Body of pancreas (tissue), 4 donors: ENCODE measurements at regions not wholly inside any gene's neighbourhood (a gene's known extent, or its start where the extent isn't known, plus 50 kb on each side); places are given as distances from the start of the nearest gene placed in this dataset.

Experiments
- ATAC-seq: fragments of 150-250 bp; one replicate; pipeline ENCODE4 v1.9.1; 2016
- DNase-seq, 4 donors: peaks; one replicate each; pipeline ENCODE4 v3.0.0-alpha.2; 2019
- H3K27ac ChIP-seq, 4 donors: fragments of 200-600 bp; sonication (generic); 1 replicate in 3 of 4; 2 replicates in 1 of 4; pipeline versions ENCODE4 v1.5.1 to v1.6.1; 2016 to 2019; ENCODE audit warnings: mild to moderate bottlenecking in 1 of 4, mixed read lengths in 1 of 4, moderate library complexity in 1 of 4
- H3K27me3 ChIP-seq, 2 donors: fragments of 200-600 bp; sonication (generic); one replicate each; pipeline ENCODE4 v1.6.0; 2016; ENCODE audit warnings: mild to moderate bottlenecking in 1 of 2
- H3K36me3 ChIP-seq, 2 donors: fragments of 200-600 bp; sonication (generic); replicated peaks in 1 of 2; 2 replicates each; pipeline ENCODE4 v1.5.1; 2016; ENCODE audit warnings: low read depth in 2 of 2; ENCODE audit not compliant: insufficient read depth in 1 of 2
- H3K4me1 ChIP-seq: fragments of 200-600 bp; sonication (generic); one replicate; pipeline ENCODE4 v1.6.0; 2016
- H3K4me3 ChIP-seq, 2 donors: fragments of 200-600 bp; sonication (generic); 1 replicate in 1 of 2; 2 replicates in 1 of 2; pipeline ENCODE4 v1.5.1; 2016 to 2019
- H3K9me3 ChIP-seq, 3 donors: fragments of 200-600 bp; sonication (generic); 1 replicate in 2 of 3; 2 replicates in 1 of 3; pipeline ENCODE4 v1.5.1; 2016
- POLR2A ChIP-seq, 3 donors: fragments of 450-650 bp; IDR thresholded peaks; one replicate each; pipeline ENCODE4 v1.6.1; 2016; ENCODE audit warnings: antibody characterized with exemption in 3 of 3, mild to moderate bottlenecking in 2 of 3
- WGBS, 2 donors: methylation state at CpG; one replicate each; pipeline ENCODE4 v1.1.5; 2017; 5-methylcytosine and 5-hydroxymethylcytosine counted together
- intact Hi-C: fragments of 100-400 bp; cut with DNase I; formaldehyde crosslinking; loops from one replicate; pipeline ENCODE4 v1.15.1; 2023
- TF ChIP-seq, protein P1 (sequence below), 7 experiments: fragments of 450-650 bp in 4 of 7; fragments of 200-600 bp in 3 of 7; sonication (generic) in 3 of 7; IDR thresholded peaks; one replicate each; pipeline ENCODE4 v1.5.1; 2016 to 2019; ENCODE audit warnings: antibody characterized with exemption in 7 of 7

DNA sequence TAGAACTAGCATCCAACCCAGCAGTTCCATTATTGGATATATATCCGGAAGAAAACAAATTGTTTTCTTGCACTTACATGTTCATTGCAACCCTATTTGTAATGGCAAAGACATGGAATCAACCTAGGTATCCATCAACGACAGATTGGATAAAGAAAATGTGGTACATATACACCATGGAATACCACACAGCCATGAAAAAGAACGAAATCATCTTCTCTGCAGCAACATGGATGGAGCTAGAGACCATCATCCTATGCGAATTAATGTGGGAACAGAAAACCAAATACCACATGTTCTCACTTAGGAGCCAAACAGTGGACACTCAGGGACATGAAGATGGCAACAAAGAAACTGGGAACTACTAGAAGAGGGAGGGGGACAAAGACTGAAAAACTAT, 352.7 kb downstream of the CDH2 start:
- H3K9me3 ChIP-seq, result no peaks in the 10 kb centered on the region
- 55% methylated on average over 4 of the region's 4 CpGs for WGBS, 2 donors
- H3K4me1 ChIP-seq, result no peaks in the 10 kb centered on the region
- DNase-seq, result no peak
- no peak overlapping the region for H3K27ac ChIP-seq
- H3K4me3 ChIP-seq, result no peak overlapping the region
- no peak for TF ChIP-seq POLR2A (IDR thresholded peaks at IDR 0.05)
- TF ChIP-seq, protein P1, sequence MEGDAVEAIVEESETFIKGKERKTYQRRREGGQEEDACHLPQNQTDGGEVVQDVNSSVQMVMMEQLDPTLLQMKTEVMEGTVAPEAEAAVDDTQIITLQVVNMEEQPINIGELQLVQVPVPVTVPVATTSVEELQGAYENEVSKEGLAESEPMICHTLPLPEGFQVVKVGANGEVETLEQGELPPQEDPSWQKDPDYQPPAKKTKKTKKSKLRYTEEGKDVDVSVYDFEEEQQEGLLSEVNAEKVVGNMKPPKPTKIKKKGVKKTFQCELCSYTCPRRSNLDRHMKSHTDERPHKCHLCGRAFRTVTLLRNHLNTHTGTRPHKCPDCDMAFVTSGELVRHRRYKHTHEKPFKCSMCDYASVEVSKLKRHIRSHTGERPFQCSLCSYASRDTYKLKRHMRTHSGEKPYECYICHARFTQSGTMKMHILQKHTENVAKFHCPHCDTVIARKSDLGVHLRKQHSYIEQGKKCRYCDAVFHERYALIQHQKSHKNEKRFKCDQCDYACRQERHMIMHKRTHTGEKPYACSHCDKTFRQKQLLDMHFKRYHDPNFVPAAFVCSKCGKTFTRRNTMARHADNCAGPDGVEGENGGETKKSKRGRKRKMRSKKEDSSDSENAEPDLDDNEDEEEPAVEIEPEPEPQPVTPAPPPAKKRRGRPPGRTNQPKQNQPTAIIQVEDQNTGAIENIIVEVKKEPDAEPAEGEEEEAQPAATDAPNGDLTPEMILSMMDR (IDR thresholded peaks at IDR 0.05), result no peak
- no peaks in the 10 kb centered on the region for H3K36me3 ChIP-seq
- intact Hi-C loops, result no loop called here
- no peak for ATAC-seq
- no peaks in the 10 kb centered on the region for H3K27me3 ChIP-seq

- Histone ChIP-seq H3K27me3 (no peaks in the 10 kb centered on the region), H3K9me3 (no peaks in the 10 kb centered on the region), H3K4me3 (no peak overlapping the region), H3K4me1 (no peaks in the 10 kb centered on the region), H3K27ac (no peak overlapping the region), H3K36me3 (no peaks in the 10 kb centered on the region)
- ATAC-seq, result no peak
- no peak for DNase-seq
- 50 to 51% methylated on average over 4 of the region's 4 CpGs for WGBS, 2 donors
- TF ChIP-seq, protein P1 (IDR thresholded peaks at IDR 0.05), result no peak
- no peak for TF ChIP-seq POLR2A (IDR thresholded peaks at IDR 0.05)
- intact Hi-C loops, result no loop called here
Observed at GRCh38 chr18:27823053-27823452, 353.9 kb downstream of the CDH2 start.

- ATAC-seq (no peak), DNase-seq (no peak)
- intact Hi-C loops, result no loop called here
- H3K27me3 ChIP-seq, result no peaks in the 10 kb centered on the region
- no peaks in the 10 kb centered on the region for H3K9me3 ChIP-seq
- no peaks in the 10 kb centered on the region for H3K4me1 ChIP-seq
- no peak overlapping the region for H3K27ac ChIP-seq
- WGBS, 2 donors, result 27% methylated on average over 1 of the region's 1 CpG
- no peaks in the 10 kb centered on the region for H3K36me3 ChIP-seq
- TF ChIP-seq, protein P1 (IDR thresholded peaks at IDR 0.05), result no peak
- no peak for TF ChIP-seq POLR2A (IDR thresholded peaks at IDR 0.05)
- no peak overlapping the region for H3K4me3 ChIP-seq
Observed at GRCh38 chr18:27808683-27809082, 368.2 kb downstream of the CDH2 start.

DNA sequence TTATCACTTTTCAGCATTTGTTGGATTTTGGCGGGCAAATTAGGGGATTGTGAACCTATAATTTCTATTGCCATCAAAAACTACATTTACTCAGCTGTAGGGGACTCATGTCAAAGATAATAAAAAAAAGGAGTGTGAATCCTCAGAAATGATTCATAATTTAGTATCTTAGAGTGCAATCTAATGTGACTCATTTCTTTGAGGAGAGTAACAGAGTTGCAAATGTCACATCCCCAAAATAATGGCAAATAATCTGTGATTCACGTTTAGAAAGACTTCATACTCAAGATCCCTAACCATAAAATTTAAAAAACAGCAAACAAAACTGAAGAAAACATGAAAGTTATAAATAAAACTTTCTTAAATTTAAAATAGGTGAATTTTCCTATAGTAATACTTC, 373.0 kb downstream of the CDH2 start:
- H3K9me3 ChIP-seq, result no peaks in the 10 kb centered on the region
- WGBS, 2 donors, result 50 to 62% methylated on average over 2 of the region's 2 CpGs
- intact Hi-C loops, result no loop called here
- H3K36me3 ChIP-seq, result no peaks in the 10 kb centered on the region
- no peak for TF ChIP-seq POLR2A (IDR thresholded peaks at IDR 0.05)
- TF ChIP-seq, protein P1 (IDR thresholded peaks at IDR 0.05), result no peak
- ATAC-seq (no peak), DNase-seq (no peak)
- no peak overlapping the region for H3K4me3 ChIP-seq
- H3K27ac ChIP-seq, result no peak overlapping the region
- H3K4me1 ChIP-seq, result no peaks in the 10 kb centered on the region
- H3K27me3 ChIP-seq, result no peaks in the 10 kb centered on the region

- H3K9me3 ChIP-seq, result no peaks in the 10 kb centered on the region
- no peaks in the 10 kb centered on the region for H3K36me3 ChIP-seq
- intact Hi-C loops, result no loop called here
- 83 to 92% methylated on average over 1 of the region's 1 CpG for WGBS, 2 donors
- peaks cover 11% of the 10 kb centered on the region for H3K4me1 ChIP-seq
- no peak for ATAC-seq
- no peak for DNase-seq
- TF ChIP-seq, protein P1 (IDR thresholded peaks at IDR 0.05), result no peak
- TF ChIP-seq POLR2A (IDR thresholded peaks at IDR 0.05), result no peak
- H3K4me3 ChIP-seq, result no peak overlapping the region
- no peaks in the 10 kb centered on the region for H3K27me3 ChIP-seq
- no peak overlapping the region for H3K27ac ChIP-seq
Observed at GRCh38 chr18:27797484-27797883, 379.4 kb downstream of the CDH2 start.
